ENCODE measurements at regions not wholly inside any gene's neighbourhood (a gene's known extent, or its start where the extent isn't known, plus 50 kb on each side); places are given as distances from the start of the nearest gene placed in this dataset.

GRCh38 chr1:65688215-65688566, 104.5 kb upstream of the PDE4B start:
- no CpG with 5 or more reads among the region's 4 CpGs for WGBS, 2 experiments (ENCODE audit: extremely low coverage in 2 of 2, insufficient read length in 1 of 2)
- dilution Hi-C loops (cut with HindIII; ENCODE audit: low sequenced_read_pairs, unreplicated experiment): no loop called here
- POLR2A ChIA-PET (ENCODE audit: unreplicated experiment): no interaction called here

More at GRCh38 chr1:65688215-65688566, 104.5 kb upstream of the PDE4B start:
- CTCF ChIA-PET: interaction anchor here (0.6 to 2.6 kb wide), 14 partner anchors 9 to 628 kb away, joined by 3 to 20 read pairs (median 6); no protein-coding TSS in a partner anchor
- Histone ChIP-seq H2AK9ac (replicated peaks; ENCODE audit: low read depth, low read length, poor library complexity) (no peak overlapping the region), H2AK5ac (ENCODE audit: low read depth, low read length) (no peak overlapping the region), H3K27me3 (ENCODE audit: control insufficient read depth, insufficient read depth, low read length) (peaks cover 7% of the 10 kb centered on the region), H3K79me1 (ENCODE audit: low read depth in 1 of 2, low read length in 2 of 2) (no peaks in the 10 kb centered on the region), H4K5ac (ENCODE audit: low read depth, low read length) (no peak overlapping the region), H3K9me1 (ENCODE audit: insufficient read depth, low read length) (no peaks in the 10 kb centered on the region), H2BK20ac (ENCODE audit: low read depth, low read length) (no peak overlapping the region), H2AFZ (replicated peaks; ENCODE audit: low read length, poor library complexity) (no peak overlapping the region), H3K4me2 (ENCODE audit: low read depth, low read length) (no peak overlapping the region), H2BK120ac (ENCODE audit: low read depth, low read length) (no peak overlapping the region), H3K36me3 (ENCODE audit: control insufficient read depth, insufficient read depth, low read length) (no peaks in the 10 kb centered on the region), H3K9me3 (ENCODE audit: control insufficient read depth, insufficient read depth, low read length) (no peaks in the 10 kb centered on the region), H3K18ac (ENCODE audit: low read depth, low read length) (no peak overlapping the region), H3K56ac (ENCODE audit: extremely low read depth, insufficient read depth, low read length) (no peak overlapping the region), H3K9ac (ENCODE audit: low read depth, low read length) (no peak overlapping the region), H3K27ac (ENCODE audit: insufficient read depth, low read length) (no peak overlapping the region), H4K20me1 (ENCODE audit: insufficient read depth, low read length) (no peaks in the 10 kb centered on the region), H4K91ac (ENCODE audit: insufficient read depth, low read depth, low read length) (no peak overlapping the region), H3K4me3 (ENCODE audit: insufficient read depth, low read depth, low read length) (no peak overlapping the region), H2BK5ac (ENCODE audit: low read depth, low read length, poor library complexity, severe bottlenecking) (no peak overlapping the region), H2BK15ac (ENCODE audit: low read depth, low read length) (no peak overlapping the region), H3K14ac (replicated peaks; ENCODE audit: low read depth, low read length) (no peak overlapping the region), H3K4ac (ENCODE audit: low read depth, low read length) (no peak overlapping the region), H3K23ac (ENCODE audit: low read depth, low read length) (no peak overlapping the region), H3K4me1 (ENCODE audit: control insufficient read depth, insufficient read depth, low read length) (peaks cover 2% of the 10 kb centered on the region; the same call in 1 of the 2 replicates), H4K8ac (ENCODE audit: low read depth in 2 of 2, low read length in 2 of 2) (no peak overlapping the region)
- in situ Hi-C loops (cut with MboI; ENCODE audit: low sequenced_read_pairs): loop anchor here (5.0 to 10.0 kb wide), 3 partner anchors 256 to 613 kb away; no protein-coding TSS in a partner anchor
- no peak for TF ChIP-seq FOS (IDR thresholded peaks at IDR 0.05; ENCODE audit: low read depth, low read length)
- TF ChIP-seq CEBPB (IDR thresholded peaks at IDR 0.05; ENCODE audit: low read depth, low read length): no peak
- TF ChIP-seq RCOR1 (IDR thresholded peaks at IDR 0.05; ENCODE audit: insufficient replicate concordance, low read length): no peak
- TF ChIP-seq CTCF (conservative IDR thresholded peaks at IDR 0.05; ENCODE audit: low read depth, low read length): no peak
- TF ChIP-seq RFX5 (IDR thresholded peaks at IDR 0.05; ENCODE audit: low read depth, low read length): no peak
- TF ChIP-seq SMC3 (IDR thresholded peaks at IDR 0.05; ENCODE audit: low read depth, low read length): no peak
- no peak for TF ChIP-seq MAZ (IDR thresholded peaks at IDR 0.05; ENCODE audit: borderline replicate concordance, low read depth, low read length)
- TF ChIP-seq ELK1 (IDR thresholded peaks at IDR 0.05; ENCODE audit: borderline replicate concordance, low read depth, low read length): no peak
- DNase-seq: no peak
- BruUV-seq (replicated peaks): no TSS peak
- ATAC-seq (ENCODE audit: low read depth): no peak
- intact Hi-C loops (cut with micrococcal nuclease): loop anchor here (5.0 to 10.0 kb wide), 5 partner anchors 611 to 1421 kb away; no protein-coding TSS in a partner anchor
